ENCODE measurements at regions not wholly inside any gene's neighbourhood (a gene's known extent, or its start where the extent isn't known, plus 50 kb on each side); places are given as distances from the start of the nearest gene placed in this dataset.

DNA sequence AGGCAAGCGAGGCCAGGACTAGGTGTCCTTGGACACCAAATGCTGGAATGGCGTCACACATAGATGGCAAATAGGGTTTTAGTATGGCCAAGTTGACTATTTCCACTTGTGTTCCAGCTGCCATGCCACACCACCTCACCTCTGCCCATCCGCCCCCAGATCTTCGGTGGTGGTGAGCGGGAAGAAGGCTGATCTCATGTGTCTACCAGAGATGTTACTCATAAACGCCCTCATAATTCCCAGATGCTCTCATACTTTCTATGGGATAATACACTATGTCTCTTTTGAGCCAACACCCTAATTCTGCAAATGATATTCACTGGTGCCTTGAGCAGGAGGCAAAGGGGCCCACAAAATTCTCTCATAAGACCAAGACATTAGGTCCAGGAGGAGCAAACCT lies 281.1 kb upstream of the FN1 start:
- no peak for DNase-seq (ENCODE audit: low spot score)

DNA sequence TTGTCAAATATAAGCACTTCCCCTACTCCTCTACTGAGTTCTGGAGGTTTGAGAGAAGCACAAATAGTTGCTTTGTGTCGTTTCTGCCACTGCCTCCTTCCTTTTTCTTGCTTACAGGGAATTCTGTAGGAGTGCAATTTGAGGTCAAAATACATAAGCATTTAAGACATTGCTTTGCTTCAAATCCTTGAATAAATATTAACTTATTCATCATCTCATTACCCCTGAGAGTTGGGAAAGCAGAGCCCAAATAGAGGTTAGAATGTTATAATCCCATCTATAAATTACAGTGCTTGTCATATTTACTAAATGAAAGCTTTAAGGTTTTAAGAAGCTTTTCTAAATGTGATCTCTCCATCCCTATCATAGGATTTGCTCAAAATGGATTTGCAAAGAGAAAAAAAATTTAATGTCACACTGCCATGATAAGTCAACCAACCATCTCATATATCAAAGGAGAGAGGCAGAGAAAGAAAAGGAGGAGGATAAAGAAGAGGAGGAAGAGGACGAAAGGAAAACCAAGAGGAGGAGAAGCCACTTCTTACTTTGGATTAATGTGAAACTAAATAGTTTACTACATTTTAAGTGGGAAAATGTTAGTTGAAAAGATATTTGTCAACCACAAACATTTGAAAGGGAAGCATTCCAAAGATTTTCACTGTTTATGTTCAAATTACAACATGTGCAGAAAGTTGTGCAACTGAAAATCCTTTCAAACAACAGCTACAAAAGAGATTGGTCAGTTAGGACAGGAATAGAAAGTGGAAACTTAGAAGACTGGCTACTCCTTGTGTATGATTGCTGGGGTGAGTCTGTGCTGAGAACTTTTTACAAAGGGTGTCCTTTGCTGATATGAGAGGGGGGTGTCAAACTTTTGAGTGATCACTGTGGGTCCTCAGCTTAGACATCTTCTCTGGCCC lies 277.3 kb upstream of the FN1 start:
- peak; percentile 66 for DNase-seq (ENCODE audit: low spot score)

- no peak for DNase-seq (ENCODE audit: low spot score)
Observed at GRCh38 chr2:215712219-215712868, 276.5 kb upstream of the FN1 start.

DNA sequence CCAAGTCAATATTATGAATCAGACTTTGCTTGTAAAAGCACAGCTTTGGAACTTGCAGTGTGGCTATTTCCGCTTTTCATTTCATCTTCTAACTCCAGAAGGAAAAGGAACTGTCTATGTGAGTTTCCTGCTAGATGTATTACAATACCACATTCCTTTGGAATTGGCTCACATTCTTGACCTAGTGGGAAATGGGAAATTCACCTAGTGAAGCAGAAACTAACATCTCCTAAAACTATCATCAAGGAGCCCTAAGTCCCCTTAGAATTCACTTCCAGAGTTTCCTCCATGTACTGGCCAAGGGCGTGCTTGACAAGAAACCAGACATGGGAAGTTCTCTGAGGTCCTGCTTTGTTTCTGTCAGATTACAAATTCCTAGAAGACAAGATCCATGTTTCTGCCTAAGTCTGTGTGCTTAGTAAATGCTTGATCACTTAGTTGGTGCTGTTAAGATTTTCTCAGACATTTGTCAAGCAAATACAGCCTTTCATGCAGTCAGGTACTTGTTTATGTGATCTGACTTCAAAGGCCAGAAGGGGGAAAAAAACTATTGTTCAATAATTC lies 275.7 kb upstream of the FN1 start:
- peak; percentile 50 for DNase-seq (ENCODE audit: low spot score)

GRCh38 chr2:215707608-215708007 lies 271.7 kb upstream of the FN1 start:
- DNase-seq (ENCODE audit: low spot score), result no peak

GRCh38 chr2:215705771-215706361 lies 270.0 kb upstream of the FN1 start:
- DNase-seq (ENCODE audit: low spot score), result no peak

DNA sequence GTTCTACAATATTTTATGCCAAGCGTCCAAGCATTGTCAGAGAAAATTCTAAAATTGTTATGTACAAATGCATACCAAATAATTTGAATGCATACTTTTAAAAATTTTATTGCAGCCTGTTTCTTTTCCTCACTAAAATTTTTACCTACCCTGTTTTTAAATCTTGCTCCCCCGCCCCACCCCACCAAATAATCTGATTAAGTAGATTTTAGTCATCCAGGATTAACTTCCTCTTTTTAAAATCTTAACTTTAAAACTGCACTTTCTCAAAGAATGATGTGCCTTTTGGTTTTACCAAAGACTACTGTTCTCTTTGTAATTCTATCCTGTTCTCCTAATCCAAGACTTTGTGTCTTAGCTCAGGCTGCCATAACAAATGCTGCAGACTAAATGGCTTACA lies 269.4 kb upstream of the FN1 start:
- DNase-seq (ENCODE audit: low spot score), result no peak

GRCh38 chr2:215702116-215702902 lies 266.4 kb upstream of the FN1 start:
- DNase-seq (ENCODE audit: low spot score), result no peak

DNA sequence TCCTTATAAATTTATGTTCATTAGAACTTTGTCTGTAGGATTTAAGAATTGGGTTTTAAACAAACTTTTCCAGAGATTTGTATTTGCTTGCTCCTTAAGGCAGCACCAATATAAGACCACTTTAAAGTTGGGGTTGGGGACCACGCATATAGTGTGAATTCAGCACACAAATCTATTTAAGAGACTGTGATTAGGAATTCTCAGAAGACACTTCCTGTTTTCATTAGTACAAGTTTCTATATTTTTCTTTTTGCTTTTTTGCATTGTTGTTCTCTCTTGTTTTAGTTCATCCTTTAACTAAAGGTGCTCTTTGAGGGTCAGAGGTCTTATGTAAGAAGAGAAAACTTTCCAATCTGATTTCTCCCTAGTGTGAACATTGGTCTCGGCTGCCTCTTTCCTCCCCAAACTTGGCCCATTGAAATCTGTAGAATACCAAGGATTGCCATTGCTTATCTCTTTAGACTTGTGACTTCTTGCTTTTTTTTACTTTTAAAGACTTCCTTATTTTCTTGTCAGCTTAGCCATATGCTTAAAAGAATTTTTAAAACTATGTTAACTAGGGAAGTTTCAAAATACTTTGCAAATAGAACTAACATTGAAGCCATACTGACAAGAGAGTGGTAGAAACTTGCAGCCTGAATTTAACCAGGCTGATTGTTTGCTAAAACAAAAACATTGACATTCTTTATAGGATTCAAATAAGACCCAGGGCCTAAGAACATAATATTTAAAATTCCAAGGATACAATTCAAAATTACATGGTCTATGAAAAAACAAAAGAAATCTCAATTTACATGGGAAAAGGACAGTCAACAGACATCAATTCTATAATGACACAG lies 264.1 kb upstream of the FN1 start:
- no peak for DNase-seq (ENCODE audit: low spot score)

- DNase-seq (ENCODE audit: low spot score), result no peak
Observed at GRCh38 chr2:215699018-215699417, 263.1 kb upstream of the FN1 start.

GRCh38 chr2:215698566-215698965 lies 262.7 kb upstream of the FN1 start:
- peak; percentile 77 for DNase-seq (ENCODE audit: low spot score)

DNA sequence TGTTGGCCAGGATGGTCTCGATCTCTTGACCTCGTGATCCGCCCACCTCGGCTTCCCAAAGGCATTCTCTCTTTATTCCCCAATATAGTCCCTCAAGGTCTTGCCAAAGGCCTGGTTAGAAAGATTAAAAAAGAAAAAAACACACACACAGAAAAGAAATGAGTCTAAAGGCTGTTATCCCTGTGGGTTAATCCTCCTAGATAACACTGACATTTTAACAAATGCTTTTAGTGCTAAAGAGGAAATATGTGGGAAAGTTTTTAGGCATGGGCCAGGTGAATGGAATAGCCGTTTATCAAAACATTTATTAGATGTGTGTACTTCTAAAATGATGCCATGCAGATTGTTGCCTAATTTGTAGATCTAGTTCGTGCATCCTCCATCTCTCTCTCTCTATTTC lies 261.6 kb upstream of the FN1 start:
- DNase-seq (ENCODE audit: low spot score), result no peak

DNA sequence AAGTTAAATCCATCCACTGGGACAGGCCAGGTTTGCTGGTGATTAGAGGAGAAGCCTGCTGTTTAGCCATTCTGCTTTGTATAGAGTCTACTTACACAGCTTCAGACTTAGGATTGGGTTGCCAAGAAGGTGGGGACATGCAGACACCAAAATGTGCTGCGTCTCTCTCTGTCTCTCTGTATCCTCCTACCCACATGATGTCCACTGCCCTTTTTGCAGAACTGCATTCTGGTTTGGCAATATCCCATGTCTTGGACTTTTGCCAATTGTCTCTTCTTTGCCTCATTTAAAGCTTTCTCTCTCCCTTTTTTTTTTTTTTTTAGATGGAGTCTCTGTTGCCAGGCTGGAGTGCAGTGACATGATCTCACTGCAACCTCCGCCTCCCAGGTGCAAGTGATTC lies 261.1 kb upstream of the FN1 start:
- no peak for DNase-seq (ENCODE audit: low spot score)

DNA sequence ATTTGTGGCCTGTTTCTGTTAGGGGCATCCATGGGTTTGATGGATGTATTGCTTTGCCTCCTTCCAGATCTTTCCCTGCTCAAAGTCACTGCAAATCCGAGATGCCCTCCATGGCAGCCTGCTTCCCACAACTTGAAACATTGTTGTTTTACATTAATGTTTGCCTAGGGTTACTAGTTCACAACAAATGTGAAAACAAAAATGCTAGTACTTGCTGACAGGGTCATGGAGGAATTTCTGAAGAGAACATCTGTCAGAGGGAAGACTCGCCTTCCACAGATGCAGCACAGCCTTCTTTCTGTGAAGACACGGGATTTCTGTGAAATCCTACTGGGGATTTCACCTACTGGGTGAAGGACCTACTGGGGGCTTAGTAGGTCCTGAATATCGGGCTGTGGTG lies 260.0 kb upstream of the FN1 start:
- no peak for DNase-seq (ENCODE audit: low spot score)

DNA sequence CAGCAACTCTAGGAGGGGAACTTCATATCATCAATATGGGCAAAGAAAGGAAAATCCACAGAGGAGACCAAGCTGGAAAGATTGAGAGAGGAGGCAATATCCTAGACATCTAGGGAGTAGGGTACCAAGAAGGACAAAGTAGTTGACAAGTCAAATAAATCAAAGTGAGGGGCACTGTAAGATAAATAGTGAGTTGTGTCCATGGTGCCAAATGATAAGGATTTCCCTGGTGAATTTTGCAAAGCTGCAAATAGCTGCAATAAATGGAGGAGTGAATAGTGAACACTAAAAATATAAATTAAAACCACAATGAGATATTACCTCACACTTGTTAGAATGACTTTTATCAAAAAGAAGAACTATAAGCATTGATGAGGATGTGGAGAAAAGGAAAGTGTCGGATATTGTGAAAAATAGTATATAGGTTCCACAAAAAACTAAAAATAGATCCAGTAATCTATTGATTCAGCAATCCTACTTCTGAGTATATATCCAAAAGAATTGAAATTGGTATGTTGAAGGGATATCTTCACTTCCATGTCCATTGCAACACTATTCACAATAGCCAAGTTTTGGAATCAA lies 258.2 kb upstream of the FN1 start:
- no peak for DNase-seq (ENCODE audit: low spot score)

DNA sequence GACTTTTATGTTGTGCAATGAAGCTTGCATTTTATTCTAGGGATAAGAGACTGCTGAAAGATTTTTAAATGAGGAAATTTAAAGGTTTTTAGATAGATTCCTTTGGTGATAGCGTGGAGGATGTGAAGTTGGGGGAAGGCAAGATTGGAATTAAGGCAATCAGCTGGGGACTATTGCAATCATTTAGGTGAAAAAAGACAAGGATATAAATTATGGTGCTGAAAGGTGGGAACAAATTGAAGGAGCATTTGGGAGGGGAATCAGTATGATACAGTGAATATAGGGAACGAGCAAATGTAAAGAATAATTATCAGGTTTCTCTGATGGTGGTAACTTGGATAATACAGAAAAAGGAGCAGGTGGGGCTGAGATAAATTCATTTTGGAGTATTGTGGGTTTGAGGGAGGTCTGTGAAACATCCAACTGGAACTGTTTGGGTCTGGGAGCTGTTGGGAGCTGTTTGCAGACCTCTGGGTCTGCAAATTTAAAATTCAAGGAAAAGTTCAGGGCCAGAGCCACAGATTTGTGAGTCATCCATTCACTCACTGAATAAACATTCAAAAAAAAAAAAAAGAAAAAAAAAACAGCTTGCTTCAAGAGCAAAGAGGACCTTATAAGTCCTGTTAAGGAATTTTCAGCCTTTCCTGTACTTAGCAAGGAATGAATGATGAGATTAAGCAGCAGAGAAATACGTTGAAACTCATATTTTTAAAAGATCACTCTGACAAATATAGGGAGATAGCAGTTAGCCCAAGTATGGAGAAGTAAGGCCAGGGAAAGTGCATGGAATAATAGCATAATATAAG lies 257.5 kb upstream of the FN1 start:
- DNase-seq (ENCODE audit: low spot score), result peak; percentile 66

DNA sequence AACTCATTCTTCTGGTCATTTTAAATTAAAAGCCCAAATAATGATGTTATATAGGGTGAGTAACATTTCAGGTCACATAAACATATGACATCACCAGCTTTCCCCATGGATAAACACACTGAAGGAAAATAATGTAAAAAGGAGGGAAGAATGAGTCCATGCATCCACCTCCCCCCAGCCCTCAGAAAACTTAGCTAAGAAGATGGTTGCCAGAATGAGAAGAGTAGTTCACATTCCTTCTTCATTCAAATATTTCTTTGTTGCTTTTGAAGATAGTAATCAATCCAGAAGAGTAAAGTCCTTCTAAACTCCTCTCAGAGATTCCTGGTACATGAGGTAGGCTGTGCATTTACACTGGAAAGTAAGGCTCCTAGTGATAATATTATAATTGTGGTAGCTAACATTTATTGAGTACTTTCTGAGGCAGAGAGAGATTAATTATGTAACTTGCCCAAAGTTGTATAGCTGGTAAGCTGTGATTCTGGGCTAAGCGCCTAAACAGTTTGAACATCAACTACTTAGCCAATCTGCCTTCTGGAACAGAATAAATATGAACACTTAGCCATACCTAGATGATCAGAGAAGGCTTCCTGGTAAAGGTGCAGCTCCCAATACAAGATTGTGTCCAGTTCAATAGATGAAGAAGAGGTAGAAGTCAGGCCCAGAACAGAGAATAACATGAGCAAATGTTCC lies 256.7 kb upstream of the FN1 start:
- DNase-seq (ENCODE audit: low spot score), result no peak

GRCh38 chr2:215691346-215691745 lies 255.5 kb upstream of the FN1 start:
- DNase-seq (ENCODE audit: low spot score), result no peak
